DOHH2 (cell line): ENCODE measurements at regions not wholly inside any gene's neighbourhood (a gene's known extent, or its start where the extent isn't known, plus 50 kb on each side); places are given as distances from the start of the nearest gene placed in this dataset.

ENCODE experiments used
- CTCF ChIP-seq: fragments of 200-600 bp; sonication (generic); IDR thresholded peaks from one replicate; pipeline ENCODE4 v1.5.1; 2014; ENCODE audit warnings: antibody characterized with exemption, mild to moderate bottlenecking, low read depth, low read length; ENCODE audit not compliant: poor library complexity, severe bottlenecking
- EZH2phosphoT487 ChIP-seq: fragments of 200-600 bp; sonication (generic); IDR thresholded peaks from 2 replicates; pipeline ENCODE4 v1.6.1; 2017; ENCODE audit warnings: borderline replicate concordance, mild to moderate bottlenecking, antibody characterized with exemption, low read length, moderate library complexity, mixed read lengths

- no peak for TF ChIP-seq CTCF
- TF ChIP-seq EZH2phosphoT487: no peak
Observed at GRCh38 chrX:120768681-120769080, 107.0 kb downstream of the CT47B1 start.
